Upper lobe of right lung (tissue), 1 donor: ENCODE measurements at regions not wholly inside any gene's neighbourhood (a gene's known extent, or its start where the extent isn't known, plus 50 kb on each side); places are given as distances from the start of the nearest gene placed in this dataset.

Experiments
- ATAC-seq: fragments of 200-7000 bp; cut with Tn5 transposase; one replicate; pipeline ENCODE4 v1.9.1; 2020; ENCODE audit warnings: mild to moderate bottlenecking, moderate library complexity
- DNase-seq: peaks from one replicate; pipeline ENCODE4 v3.0.0-alpha.2; 2020
- H3K27ac ChIP-seq: fragments of 200-600 bp; one replicate; pipeline ENCODE4 v1.8.0; 2022
- H3K27me3 ChIP-seq: fragments of 200-600 bp; one replicate; pipeline ENCODE4 v1.8.0; 2022; ENCODE audit warnings: mild to moderate bottlenecking
- H3K36me3 ChIP-seq: fragments of 200-600 bp; one replicate; pipeline ENCODE4 v1.8.0; 2022
- H3K4me1 ChIP-seq: fragments of 200-600 bp; one replicate; pipeline ENCODE4 v1.8.0; 2022
- H3K4me3 ChIP-seq: fragments of 200-600 bp; one replicate; pipeline ENCODE4 v1.8.0; 2022; ENCODE audit warnings: mild to moderate bottlenecking
- H3K9me3 ChIP-seq: fragments of 200-600 bp; one replicate; pipeline ENCODE4 v1.8.0; 2022
- intact Hi-C: fragments of 100-400 bp; cut with DNase I; formaldehyde crosslinking; loops from one replicate; pipeline ENCODE4 v1.11.0; 2022
- TF ChIP-seq, protein P1 (sequence below): fragments of 200-600 bp; IDR thresholded peaks from one replicate; pipeline ENCODE4 v1.8.0; 2022; ENCODE audit warnings: antibody characterized with exemption
- donor health status: DM: no; HTN: yes; CAD: no; lungs with severe emphysema.

DNA sequence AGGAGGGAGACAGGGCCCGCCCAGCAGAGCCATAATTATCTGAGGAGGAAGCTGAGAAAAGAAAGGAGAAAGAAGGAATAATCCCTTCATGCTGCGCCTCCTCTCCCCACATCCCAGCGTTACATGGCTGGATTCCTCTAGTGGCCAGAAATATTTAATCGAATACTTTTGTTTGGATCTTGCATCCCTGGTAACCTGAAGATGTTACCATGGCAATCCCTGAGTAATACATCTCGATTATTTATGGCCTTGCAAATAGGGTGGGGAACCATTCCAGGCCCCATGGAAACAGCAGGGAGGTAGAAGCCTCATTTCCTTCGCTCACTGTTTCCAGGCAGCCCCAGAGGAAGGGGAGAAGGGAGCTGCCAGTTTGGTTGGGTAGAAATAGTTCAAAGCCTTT lies 357.7 kb downstream of the BUD13 start:
- no peak for ATAC-seq
- no peak for DNase-seq
- no peaks in the 10 kb centered on the region for H3K9me3 ChIP-seq
- intact Hi-C loops, result no loop called here
- no peaks in the 10 kb centered on the region for H3K36me3 ChIP-seq
- H3K27ac ChIP-seq, result no peak overlapping the region
- TF ChIP-seq, protein P1, sequence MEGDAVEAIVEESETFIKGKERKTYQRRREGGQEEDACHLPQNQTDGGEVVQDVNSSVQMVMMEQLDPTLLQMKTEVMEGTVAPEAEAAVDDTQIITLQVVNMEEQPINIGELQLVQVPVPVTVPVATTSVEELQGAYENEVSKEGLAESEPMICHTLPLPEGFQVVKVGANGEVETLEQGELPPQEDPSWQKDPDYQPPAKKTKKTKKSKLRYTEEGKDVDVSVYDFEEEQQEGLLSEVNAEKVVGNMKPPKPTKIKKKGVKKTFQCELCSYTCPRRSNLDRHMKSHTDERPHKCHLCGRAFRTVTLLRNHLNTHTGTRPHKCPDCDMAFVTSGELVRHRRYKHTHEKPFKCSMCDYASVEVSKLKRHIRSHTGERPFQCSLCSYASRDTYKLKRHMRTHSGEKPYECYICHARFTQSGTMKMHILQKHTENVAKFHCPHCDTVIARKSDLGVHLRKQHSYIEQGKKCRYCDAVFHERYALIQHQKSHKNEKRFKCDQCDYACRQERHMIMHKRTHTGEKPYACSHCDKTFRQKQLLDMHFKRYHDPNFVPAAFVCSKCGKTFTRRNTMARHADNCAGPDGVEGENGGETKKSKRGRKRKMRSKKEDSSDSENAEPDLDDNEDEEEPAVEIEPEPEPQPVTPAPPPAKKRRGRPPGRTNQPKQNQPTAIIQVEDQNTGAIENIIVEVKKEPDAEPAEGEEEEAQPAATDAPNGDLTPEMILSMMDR, result no peak
- no peak overlapping the region for H3K4me3 ChIP-seq
- no peaks in the 10 kb centered on the region for H3K4me1 ChIP-seq
- no peaks in the 10 kb centered on the region for H3K27me3 ChIP-seq

DNA sequence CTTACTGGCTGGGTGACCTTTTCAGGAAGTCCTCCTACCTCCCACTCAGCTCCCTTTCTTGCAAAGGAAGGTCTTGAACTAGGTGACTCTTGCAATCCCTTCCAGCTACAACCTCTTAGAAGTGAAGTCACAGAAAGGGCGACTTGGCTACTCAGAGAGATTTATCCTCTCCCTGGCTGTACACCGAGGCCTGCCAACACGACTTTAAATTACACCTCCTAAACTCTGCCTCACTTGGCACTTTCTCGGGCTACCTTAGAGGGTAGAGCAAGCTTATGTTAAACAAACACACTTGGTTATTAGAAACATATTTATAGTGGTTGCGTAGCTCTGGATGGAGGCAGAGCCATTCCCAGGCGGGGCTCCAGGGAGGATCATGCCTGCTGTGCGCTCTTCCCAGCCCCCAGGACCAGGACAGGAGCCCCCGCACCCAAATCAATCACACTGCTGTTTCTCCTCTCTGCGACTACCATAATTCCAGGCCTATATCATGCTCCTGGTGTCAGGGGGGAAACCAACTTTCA lies 358.4 kb downstream of the BUD13 start:
- H3K36me3 ChIP-seq, result no peaks in the 10 kb centered on the region
- intact Hi-C loops, result no loop called here
- no peak for ATAC-seq
- no peak for DNase-seq
- H3K4me1 ChIP-seq, result no peaks in the 10 kb centered on the region
- H3K27me3 ChIP-seq, result no peaks in the 10 kb centered on the region
- TF ChIP-seq, protein P1, result no peak
- H3K9me3 ChIP-seq, result no peaks in the 10 kb centered on the region
- H3K27ac ChIP-seq, result no peak overlapping the region
- H3K4me3 ChIP-seq, result no peak overlapping the region

DNA sequence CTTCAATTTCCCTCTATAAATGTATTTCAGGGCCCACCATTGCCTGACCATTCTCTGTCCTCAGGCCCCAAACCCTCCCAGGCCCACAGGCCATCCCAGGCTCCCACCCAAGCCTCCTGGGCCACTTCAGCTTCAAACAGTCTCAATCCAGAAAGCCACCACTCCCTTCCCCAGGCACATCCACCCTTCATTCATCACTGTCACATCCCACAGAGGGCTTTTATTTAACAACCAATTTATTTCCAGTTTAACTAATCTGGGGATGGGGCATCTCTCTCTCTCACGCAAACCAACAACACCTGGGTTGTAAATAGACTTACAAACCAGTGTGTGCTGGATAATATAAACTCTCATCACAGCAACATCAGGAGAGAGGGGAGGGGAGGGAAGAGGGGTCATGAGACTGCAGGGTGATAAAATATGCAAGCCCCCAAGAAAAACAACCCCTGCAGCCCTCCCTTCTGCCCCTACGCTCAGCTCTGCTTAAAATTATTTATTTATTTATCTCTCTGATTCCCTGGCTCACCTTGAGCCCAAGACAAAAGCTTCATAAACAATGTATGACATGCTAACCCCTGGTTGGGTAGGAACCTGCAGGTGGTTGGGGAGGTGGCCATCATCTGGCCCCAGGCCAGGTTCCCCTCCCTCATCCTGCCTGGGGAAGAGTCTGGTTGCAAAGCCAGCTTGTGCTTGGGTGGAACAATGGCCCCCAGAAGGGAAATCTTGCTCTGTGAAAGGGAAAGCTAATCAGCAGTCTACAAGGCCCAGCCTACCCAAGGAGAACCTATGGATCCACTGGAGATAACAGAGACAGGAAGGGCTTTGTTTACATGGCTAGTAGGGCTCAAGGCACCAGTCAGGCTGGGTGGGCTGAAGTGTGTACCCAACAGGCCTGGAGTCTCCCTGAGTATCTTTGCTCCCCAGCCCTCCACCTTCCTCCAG lies 359.2 kb downstream of the BUD13 start:
- no peak overlapping the region for H3K27ac ChIP-seq
- H3K4me1 ChIP-seq, result no peaks in the 10 kb centered on the region
- H3K36me3 ChIP-seq, result no peaks in the 10 kb centered on the region
- intact Hi-C loops, result no loop called here
- no peaks in the 10 kb centered on the region for H3K9me3 ChIP-seq
- H3K4me3 ChIP-seq, result no peak overlapping the region
- TF ChIP-seq, protein P1, result no peak
- ATAC-seq (no peak), DNase-seq (no peak)
- no peaks in the 10 kb centered on the region for H3K27me3 ChIP-seq

DNA sequence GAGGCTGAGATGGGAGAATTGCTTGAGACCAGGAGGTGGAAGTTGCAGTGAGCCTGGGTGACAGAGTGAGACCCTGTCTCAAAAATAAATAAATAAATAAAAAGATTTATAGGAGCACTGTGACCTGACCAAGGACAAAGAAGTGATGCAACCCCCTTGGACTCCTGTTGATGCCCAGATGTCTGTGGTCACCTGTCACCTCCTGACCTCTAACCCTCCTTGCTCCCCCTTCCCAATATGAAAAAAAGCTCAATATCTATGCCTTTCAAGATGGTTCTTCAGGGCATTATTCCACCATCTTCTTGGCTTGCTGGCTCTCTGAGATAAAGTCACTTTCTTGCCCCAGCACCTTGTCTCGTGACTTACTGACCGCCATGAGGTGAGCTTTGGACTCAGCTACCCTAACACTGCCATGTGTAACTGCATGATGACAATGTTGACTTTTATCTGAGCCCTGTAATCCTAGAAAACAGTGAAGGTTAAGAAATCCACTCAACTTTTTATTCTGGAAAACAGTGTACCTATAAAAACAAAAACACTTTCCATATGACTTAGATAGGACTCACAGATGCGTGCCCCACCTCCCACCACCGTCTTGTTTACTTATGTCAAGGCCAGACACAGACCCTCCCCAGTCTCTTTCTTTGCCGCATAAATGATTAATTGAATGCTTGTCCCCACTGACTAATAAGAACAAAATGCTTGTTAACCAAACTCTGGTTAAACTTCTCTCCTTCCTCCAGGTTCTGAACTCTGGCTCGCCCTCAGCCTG lies 360.5 kb downstream of the BUD13 start:
- TF ChIP-seq, protein P1, result no peak
- H3K9me3 ChIP-seq, result no peaks in the 10 kb centered on the region
- H3K27ac ChIP-seq, result no peak overlapping the region
- no peak for ATAC-seq
- H3K36me3 ChIP-seq, result no peaks in the 10 kb centered on the region
- intact Hi-C loops, result no loop called here
- no peaks in the 10 kb centered on the region for H3K27me3 ChIP-seq
- DNase-seq, result no peak
- H3K4me3 ChIP-seq, result no peak overlapping the region
- H3K4me1 ChIP-seq, result no peaks in the 10 kb centered on the region

DNA sequence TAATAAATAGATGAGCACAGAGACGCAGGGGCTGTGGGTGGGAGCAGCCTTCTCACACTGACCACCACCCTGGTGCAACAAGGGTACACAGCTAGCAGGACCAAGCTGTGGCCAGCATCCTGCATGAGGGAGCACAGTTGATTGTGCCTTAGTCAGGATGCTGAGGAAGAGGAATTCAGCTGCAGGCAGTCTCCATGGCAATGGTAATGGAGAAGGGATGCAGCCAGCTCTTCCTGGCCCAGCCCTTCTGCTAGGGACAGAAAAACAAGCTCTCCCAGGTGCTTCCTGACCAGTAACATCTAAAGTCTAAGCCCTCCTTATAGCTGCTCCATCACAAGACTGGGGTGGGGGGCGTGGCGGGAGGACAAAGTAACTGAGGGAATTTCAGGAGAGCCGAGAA lies 363.5 kb downstream of the BUD13 start:
- TF ChIP-seq, protein P1, result no peak
- ATAC-seq (no peak), DNase-seq (no peak)
- Histone ChIP-seq H3K27ac (no peak overlapping the region), H3K4me3 (no peak overlapping the region), H3K36me3 (no peaks in the 10 kb centered on the region), H3K27me3 (no peaks in the 10 kb centered on the region), H3K4me1 (no peaks in the 10 kb centered on the region), H3K9me3 (no peaks in the 10 kb centered on the region)
- intact Hi-C loops, result no loop called here
